HUES6 (cell line): ENCODE measurements at regions not wholly inside any gene's neighbourhood (a gene's known extent, or its start where the extent isn't known, plus 50 kb on each side); places are given as distances from the start of the nearest gene placed in this dataset.

ENCODE experiments used
- H3K27ac ChIP-seq: 2 replicates; pipeline ENCODE4 v1.7.0; 2013; ENCODE audit warnings: low read depth, mild to moderate bottlenecking, low read length, inconsistent platforms
- H3K27me3 ChIP-seq: 2 replicates; pipeline ENCODE4 v1.6.1; 2013; ENCODE audit warnings: low read length; ENCODE audit not compliant: control insufficient read depth, insufficient read depth
- H3K36me3 ChIP-seq: 2 replicates; pipeline ENCODE4 v1.6.1; 2013; ENCODE audit warnings: low read length; ENCODE audit not compliant: control insufficient read depth, insufficient read depth
- H3K4me1 ChIP-seq: 2 replicates; pipeline ENCODE4 v1.6.1; 2013; ENCODE audit warnings: low read length; ENCODE audit not compliant: control insufficient read depth, insufficient read depth
- H3K4me3 ChIP-seq: 2 replicates; pipeline ENCODE4 v1.5.1; 2013; ENCODE audit warnings: low read depth, low read length
- H3K9ac ChIP-seq: one replicate; pipeline ENCODE4 v1.6.1; 2013; ENCODE audit warnings: mild to moderate bottlenecking, low read length
- H3K9me3 ChIP-seq: 2 replicates; pipeline ENCODE4 v1.6.1; 2013; ENCODE audit warnings: low read depth, low read length; ENCODE audit not compliant: control insufficient read depth, insufficient read depth

GRCh38 chr18:38042211-38042890 is 476.8 kb upstream of the CELF4 start:
- H3K36me3 ChIP-seq, result no peaks in the 10 kb centered on the region
- peaks cover 10% of the 10 kb centered on the region; the same call in 1 of the 2 replicates for H3K4me1 ChIP-seq
- no peaks in the 10 kb centered on the region for H3K27me3 ChIP-seq
- no peaks in the 10 kb centered on the region for H3K9me3 ChIP-seq
- no peak overlapping the region for H3K4me3 ChIP-seq
- H3K27ac ChIP-seq, result no peak overlapping the region
- H3K9ac ChIP-seq, result no peak overlapping the region

GRCh38 chr18:38038242-38038641 is 472.6 kb upstream of the CELF4 start:
- H3K27ac ChIP-seq, result no peak overlapping the region
- H3K27me3 ChIP-seq, result no peaks in the 10 kb centered on the region
- H3K36me3 ChIP-seq, result no peaks in the 10 kb centered on the region

GRCh38 chr18:38035193-38035592 is 469.6 kb upstream of the CELF4 start:
- Histone ChIP-seq H3K4me3 (no peak overlapping the region), H3K36me3 (no peaks in the 10 kb centered on the region), H3K27ac (no peak overlapping the region), H3K9ac (no peak overlapping the region), H3K27me3 (no peaks in the 10 kb centered on the region), H3K4me1 (peaks cover 3% of the 10 kb centered on the region; the same call in 1 of the 2 replicates), H3K9me3 (no peaks in the 10 kb centered on the region)

More at GRCh38 chr18:38038242-38038641, 472.6 kb upstream of the CELF4 start:
- Histone ChIP-seq H3K4me3 (no peak overlapping the region), H3K9ac (no peak overlapping the region), H3K4me1 (peaks cover 10% of the 10 kb centered on the region; the same call in 1 of the 2 replicates), H3K9me3 (no peaks in the 10 kb centered on the region)

- H3K9me3 ChIP-seq, result no peaks in the 10 kb centered on the region
- no peaks in the 10 kb centered on the region for H3K27me3 ChIP-seq
- H3K36me3 ChIP-seq, result no peaks in the 10 kb centered on the region
- no peak overlapping the region for H3K9ac ChIP-seq
- H3K4me3 ChIP-seq, result no peak overlapping the region
- H3K4me1 ChIP-seq, result no peaks in the 10 kb centered on the region
- H3K27ac ChIP-seq, result no peak overlapping the region
Measured at GRCh38 chr18:38033282-38033681, 467.7 kb upstream of the CELF4 start.

- Histone ChIP-seq H3K27ac (no peak overlapping the region), H3K27me3 (no peaks in the 10 kb centered on the region)
Measured at GRCh38 chr18:38032516-38032915, 466.9 kb upstream of the CELF4 start.

GRCh38 chr18:38028946-38029345 is 463.3 kb upstream of the CELF4 start:
- Histone ChIP-seq H3K4me3 (no peak overlapping the region), H3K9ac (no peak overlapping the region), H3K27me3 (no peaks in the 10 kb centered on the region), H3K9me3 (no peaks in the 10 kb centered on the region), H3K4me1 (peaks cover 13% of the 10 kb centered on the region), H3K27ac (no peak overlapping the region), H3K36me3 (no peaks in the 10 kb centered on the region)

More at GRCh38 chr18:38032516-38032915, 466.9 kb upstream of the CELF4 start:
- Histone ChIP-seq H3K9ac (no peak overlapping the region), H3K4me3 (no peak overlapping the region), H3K9me3 (no peaks in the 10 kb centered on the region), H3K36me3 (no peaks in the 10 kb centered on the region), H3K4me1 (no peaks in the 10 kb centered on the region)

- H3K27ac ChIP-seq, result peak overlapping the region; percentile 71; the same call in 1 of the 2 replicates
Measured at GRCh38 chr18:38025433-38026038, 459.9 kb upstream of the CELF4 start.

GRCh38 chr18:38023871-38024270 is 458.3 kb upstream of the CELF4 start:
- Histone ChIP-seq H3K4me3 (no peak overlapping the region), H3K9me3 (no peaks in the 10 kb centered on the region), H3K4me1 (peaks cover 20% of the 10 kb centered on the region), H3K27me3 (no peaks in the 10 kb centered on the region), H3K27ac (no peak overlapping the region), H3K9ac (no peak overlapping the region), H3K36me3 (no peaks in the 10 kb centered on the region)

More at GRCh38 chr18:38025433-38026038, 459.9 kb upstream of the CELF4 start:
- no peak overlapping the region for H3K9ac ChIP-seq
- peaks cover 13% of the 10 kb centered on the region for H3K4me1 ChIP-seq
- no peak overlapping the region; the same call in 1 of the 2 replicates for H3K4me3 ChIP-seq
- H3K27me3 ChIP-seq, result no peaks in the 10 kb centered on the region
- no peaks in the 10 kb centered on the region for H3K36me3 ChIP-seq
- H3K9me3 ChIP-seq, result no peaks in the 10 kb centered on the region

- H3K9me3 ChIP-seq, result no peaks in the 10 kb centered on the region
Measured at GRCh38 chr18:38022234-38022633, 456.6 kb upstream of the CELF4 start.

GRCh38 chr18:38019292-38019691 is 453.7 kb upstream of the CELF4 start:
- Histone ChIP-seq H3K36me3 (no peaks in the 10 kb centered on the region), H3K9ac (no peak overlapping the region), H3K4me3 (no peak overlapping the region; the same call in 1 of the 2 replicates), H3K9me3 (no peaks in the 10 kb centered on the region), H3K27me3 (no peaks in the 10 kb centered on the region), H3K4me1 (peaks cover 7% of the 10 kb centered on the region; the same call in 1 of the 2 replicates), H3K27ac (no peak overlapping the region)

More at GRCh38 chr18:38022234-38022633, 456.6 kb upstream of the CELF4 start:
- Histone ChIP-seq H3K9ac (no peak overlapping the region), H3K4me1 (peaks cover 20% of the 10 kb centered on the region), H3K36me3 (no peaks in the 10 kb centered on the region), H3K27me3 (no peaks in the 10 kb centered on the region), H3K27ac (no peak overlapping the region), H3K4me3 (no peak overlapping the region)
